ENCODE measurements at regions not wholly inside any gene's neighbourhood (a gene's known extent, or its start where the extent isn't known, plus 50 kb on each side); places are given as distances from the start of the nearest gene placed in this dataset.

- no peak for TF ChIP-seq RARB (CRISPR knock-in tag; IDR thresholded peaks at IDR 0.05)
- no peak for TF ChIP-seq GLIS3 (CRISPR knock-in tag; IDR thresholded peaks at IDR 0.05)
- TF ChIP-seq CSDC2 (CRISPR knock-in tag; IDR thresholded peaks at IDR 0.05) = no peak
- TF ChIP-seq SNAI2 (CRISPR knock-in tag; IDR thresholded peaks at IDR 0.05) = no peak
- no peak for TF ChIP-seq ZNF565 (CRISPR knock-in tag; conservative IDR thresholded peaks at IDR 0.05; ENCODE audit: low read depth)
- TF ChIP-seq PATZ1 (CRISPR knock-in tag; IDR thresholded peaks at IDR 0.05; ENCODE audit: borderline replicate concordance) = no peak
- TF ChIP-seq ZC3H10 (CRISPR knock-in tag; IDR thresholded peaks at IDR 0.05) = no peak
- TF ChIP-seq PPARA (CRISPR knock-in tag; IDR thresholded peaks at IDR 0.05; ENCODE audit: borderline replicate concordance) = no peak
- no peak for TF ChIP-seq BACH2 (CRISPR knock-in tag; IDR thresholded peaks at IDR 0.05; ENCODE audit: borderline replicate concordance)
- no peak for TF ChIP-seq ESRRG (CRISPR knock-in tag; IDR thresholded peaks at IDR 0.05)
- TF ChIP-seq ZFP3 (CRISPR knock-in tag; IDR thresholded peaks at IDR 0.05) = no peak
- no peak for TF ChIP-seq TOX (CRISPR knock-in tag; IDR thresholded peaks at IDR 0.05; ENCODE audit: borderline replicate concordance)
- TF ChIP-seq ZFP30 (CRISPR knock-in tag; IDR thresholded peaks at IDR 0.05) = no peak
- no peak for TF ChIP-seq TCF4 (CRISPR knock-in tag; IDR thresholded peaks at IDR 0.05; ENCODE audit: borderline replicate concordance)
- ATAC-seq = no peak
These were observed 83.7 kb downstream of the YTHDF1 start for GRCh38 chr20:63132131-63132714.

DNA sequence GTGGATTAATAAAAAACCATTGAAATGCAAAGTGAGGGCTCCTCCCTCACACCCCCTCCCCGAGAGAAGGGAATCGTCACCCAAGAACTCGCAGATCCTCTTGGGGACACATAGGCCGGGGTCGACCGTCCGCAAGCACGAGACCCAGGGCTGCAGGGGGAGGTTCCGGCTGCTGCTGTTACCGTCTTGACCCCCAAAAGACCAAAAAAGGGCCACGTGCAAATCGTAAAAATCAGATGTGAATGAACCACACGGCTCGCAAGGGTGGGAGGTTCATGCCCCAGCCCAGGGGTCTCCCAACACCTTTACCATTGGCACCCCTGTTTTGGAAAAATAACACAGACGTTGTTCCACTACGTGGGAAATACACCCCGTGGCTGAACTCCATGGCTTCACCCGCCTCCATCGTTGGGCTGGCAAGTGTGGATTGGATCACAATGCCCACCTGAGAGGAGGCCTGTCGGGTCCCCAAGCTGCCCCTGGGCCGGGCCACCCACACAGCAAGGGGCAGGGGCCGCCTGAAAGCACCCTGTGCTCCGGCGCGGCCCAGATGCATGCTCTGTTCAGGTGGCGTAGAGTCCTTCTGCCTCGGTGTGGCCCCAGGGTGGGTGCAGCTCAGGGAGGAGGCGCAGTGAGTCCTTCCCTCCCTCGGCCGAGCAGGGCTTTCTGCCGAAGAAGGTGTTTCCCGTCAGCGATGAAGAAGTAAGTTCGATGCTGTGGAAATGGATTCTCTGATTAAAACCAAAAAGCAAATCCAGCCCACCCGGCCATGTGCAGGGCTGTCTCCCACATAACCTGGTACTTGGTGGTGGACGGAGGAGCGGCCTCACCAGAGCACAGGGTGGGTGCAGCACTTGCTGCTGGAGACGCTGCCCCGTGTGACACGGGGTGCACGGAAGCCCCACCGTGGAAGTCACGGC is 85.0 kb downstream of the YTHDF1 start:
- TF ChIP-seq ZNF70 (CRISPR knock-in tag; IDR thresholded peaks at IDR 0.05) (no peak), RARB (CRISPR knock-in tag; IDR thresholded peaks at IDR 0.05) (no peak), ZNF565 (CRISPR knock-in tag; conservative IDR thresholded peaks at IDR 0.05; ENCODE audit: low read depth) (no peak)
- ATAC-seq = no peak

DNA sequence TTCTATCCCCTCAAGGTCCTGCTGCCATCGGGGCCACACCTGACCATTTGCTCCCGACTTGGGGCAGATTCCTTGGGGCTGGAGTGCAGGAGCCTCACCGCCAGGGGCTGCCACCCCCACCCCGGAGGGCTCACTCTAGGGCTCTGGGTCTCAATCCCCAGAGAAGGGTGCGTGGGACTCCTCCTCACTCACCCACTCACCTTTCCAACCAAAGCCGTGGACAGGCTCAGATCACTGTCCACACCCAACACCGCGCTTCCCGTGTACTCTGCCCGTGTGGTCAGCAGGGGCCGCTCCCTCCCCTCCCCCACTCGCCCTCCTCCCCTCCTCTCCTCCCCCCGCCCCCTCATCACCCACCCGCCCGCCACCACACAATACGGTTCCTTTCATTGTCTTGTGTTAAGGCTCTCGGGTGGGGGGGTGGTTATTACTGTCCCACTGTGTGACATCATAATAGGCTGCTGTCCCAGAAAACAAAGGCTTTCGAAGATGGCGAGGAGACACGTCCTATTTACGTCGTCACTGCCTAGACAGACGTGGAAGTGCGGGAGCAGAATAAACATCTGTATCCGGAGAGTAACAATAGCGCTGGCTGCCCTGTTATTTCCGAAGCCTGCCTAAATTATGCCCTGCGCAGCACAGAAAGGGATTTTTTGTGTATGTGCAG is 85.8 kb downstream of the YTHDF1 start:
- no peak for TF ChIP-seq PATZ1 (CRISPR knock-in tag; IDR thresholded peaks at IDR 0.05; ENCODE audit: borderline replicate concordance)
- TF ChIP-seq ISL1 (CRISPR knock-in tag; IDR thresholded peaks at IDR 0.05) = no peak
- no peak for TF ChIP-seq TCF4 (CRISPR knock-in tag; IDR thresholded peaks at IDR 0.05; ENCODE audit: borderline replicate concordance)
- TF ChIP-seq POU6F1 (CRISPR knock-in tag; IDR thresholded peaks at IDR 0.05; ENCODE audit: borderline replicate concordance, low read depth) = no peak
- no peak for TF ChIP-seq ZFP30 (CRISPR knock-in tag; IDR thresholded peaks at IDR 0.05)
- TF ChIP-seq ESRRG (CRISPR knock-in tag; IDR thresholded peaks at IDR 0.05) = no peak
- TF ChIP-seq CSDC2 (CRISPR knock-in tag; IDR thresholded peaks at IDR 0.05) = no peak
- TF ChIP-seq BACH2 (CRISPR knock-in tag; IDR thresholded peaks at IDR 0.05; ENCODE audit: borderline replicate concordance) = no peak
- TF ChIP-seq CREB5 (CRISPR knock-in tag; IDR thresholded peaks at IDR 0.05; ENCODE audit: low read depth) = no peak
- no peak for TF ChIP-seq ARNTL (CRISPR knock-in tag; IDR thresholded peaks at IDR 0.05; ENCODE audit: borderline replicate concordance, low read depth)
- no peak for ATAC-seq

All from SK-N-SH treated with all-trans-retinoic acid at 6 μM for 48 hours (cell line).